H1 (cell line): ENCODE measurements at regions not wholly inside any gene's neighbourhood (a gene's known extent, or its start where the extent isn't known, plus 50 kb on each side); places are given as distances from the start of the nearest gene placed in this dataset.

Experiments
- EP300 ChIP-seq, 2 experiments: IDR thresholded peaks; 1 replicate in 1 of 2; 2 replicates in 1 of 2; pipeline ENCODE4 v1.6.1; 2011 to 2012; ENCODE audit warnings: low read depth in 2 of 2, low read length in 2 of 2, mild to moderate bottlenecking in 2 of 2, borderline replicate concordance in 1 of 2, inconsistent platforms in 1 of 2, moderate library complexity in 1 of 2
- SIRT6 ChIP-seq: IDR thresholded peaks from one replicate; pipeline ENCODE4 v1.7.1; 2012; ENCODE audit warnings: low read length, inconsistent platforms
- SUZ12 ChIP-seq: fragments of 200-600 bp; sonication (generic); IDR thresholded peaks from 2 replicates; pipeline ENCODE4 v1.6.1; 2012; ENCODE audit warnings: mild to moderate bottlenecking, inconsistent platforms, low read length, moderate library complexity, mixed read lengths

DNA sequence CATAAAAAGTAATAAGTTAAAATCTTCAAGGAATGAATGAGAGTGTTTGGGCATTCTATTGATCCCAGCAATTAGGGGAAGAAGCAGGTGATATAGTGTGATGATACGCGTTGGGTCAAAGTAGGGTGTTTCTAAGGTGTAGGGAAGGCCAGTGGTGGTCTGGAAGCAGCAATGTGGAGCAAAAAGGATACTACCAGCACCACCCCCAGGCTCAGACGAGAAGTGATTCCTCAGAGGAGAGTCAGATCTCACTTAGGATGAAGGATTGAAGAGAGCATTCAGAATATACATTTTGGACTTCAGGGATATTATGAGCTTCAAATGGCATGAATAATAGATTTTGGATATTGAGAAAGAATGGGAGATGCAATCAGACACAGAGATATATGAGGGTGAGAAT, 497.6 kb downstream of the RMST start (continued):
- TF ChIP-seq SUZ12 (no peak), SIRT6 (no peak), EP300 (IDR thresholded peaks at IDR 0.05; ENCODE audit: borderline replicate concordance in 1 of 2, low read depth in 2 of 2, low read length in 2 of 2) (no peak)
